ENCODE measurements at regions not wholly inside any gene's neighbourhood (a gene's known extent, or its start where the extent isn't known, plus 50 kb on each side); places are given as distances from the start of the nearest gene placed in this dataset.

- H3K27ac Mint-ChIP-seq: no peak overlapping the region
- TF ChIP-seq CTCF (IDR thresholded peaks at IDR 0.05; ENCODE audit: unreplicated experiment): no peak
These were observed 93.7 kb downstream of the ELAPOR2 start for GRCh38 chr7:86965727-86966120.

GRCh38 chr7:86964973-86965726, 94.3 kb downstream of the ELAPOR2 start:
- peaks cover 5% of the 10 kb centered on the region for H3K36me3 Mint-ChIP-seq (ENCODE audit: insufficient read depth)
- H3K27me3 Mint-ChIP-seq: no peaks in the 10 kb centered on the region
- no peak overlapping the region for H3K27ac Mint-ChIP-seq
- no peak for DNase-seq (ENCODE audit: low spot score, unreplicated experiment)
- no peaks in the 10 kb centered on the region for H3K9me3 Mint-ChIP-seq (ENCODE audit: low read depth)
- TF ChIP-seq CTCF (IDR thresholded peaks at IDR 0.05; ENCODE audit: unreplicated experiment): no peak
- peaks cover 28% of the 10 kb centered on the region for H3K4me1 Mint-ChIP-seq (ENCODE audit: low read depth)
- H3K4me3 Mint-ChIP-seq (ENCODE audit: low read depth): no peak overlapping the region

More at GRCh38 chr7:86965727-86966120, 93.7 kb downstream of the ELAPOR2 start:
- Mint-ChIP-seq H3K36me3 (ENCODE audit: insufficient read depth) (peaks cover 3% of the 10 kb centered on the region), H3K4me3 (ENCODE audit: low read depth) (no peak overlapping the region), H3K27me3 (no peaks in the 10 kb centered on the region), H3K9me3 (ENCODE audit: low read depth) (no peaks in the 10 kb centered on the region), H3K4me1 (ENCODE audit: low read depth) (peaks cover 28% of the 10 kb centered on the region)
- no peak for DNase-seq (ENCODE audit: low spot score, unreplicated experiment)

GRCh38 chr7:86963599-86964230, 95.7 kb downstream of the ELAPOR2 start:
- Mint-ChIP-seq H3K27ac (peak overlapping the region; percentile 1), H3K27me3 (no peaks in the 10 kb centered on the region), H3K9me3 (ENCODE audit: low read depth) (peaks cover 10% of the 10 kb centered on the region), H3K4me3 (ENCODE audit: low read depth) (no peak overlapping the region), H3K36me3 (ENCODE audit: insufficient read depth) (peaks cover 18% of the 10 kb centered on the region), H3K4me1 (ENCODE audit: low read depth) (peaks cover 28% of the 10 kb centered on the region)
- TF ChIP-seq CTCF (IDR thresholded peaks at IDR 0.05; ENCODE audit: unreplicated experiment): no peak
- no peak for DNase-seq (ENCODE audit: low spot score, unreplicated experiment)

- Mint-ChIP-seq H3K4me3 (ENCODE audit: low read depth) (no peak overlapping the region), H3K27ac (no peak overlapping the region), H3K27me3 (no peaks in the 10 kb centered on the region), H3K4me1 (ENCODE audit: low read depth) (peaks cover 28% of the 10 kb centered on the region), H3K36me3 (ENCODE audit: insufficient read depth) (peaks cover 20% of the 10 kb centered on the region), H3K9me3 (ENCODE audit: low read depth) (peaks cover 10% of the 10 kb centered on the region)
- no peak for TF ChIP-seq CTCF (IDR thresholded peaks at IDR 0.05; ENCODE audit: unreplicated experiment)
- no peak for DNase-seq (ENCODE audit: low spot score, unreplicated experiment)
These were observed 96.8 kb downstream of the ELAPOR2 start for GRCh38 chr7:86962623-86963022.

- no peak for DNase-seq (ENCODE audit: low spot score, unreplicated experiment)
- Mint-ChIP-seq H3K36me3 (ENCODE audit: insufficient read depth) (peaks cover 20% of the 10 kb centered on the region), H3K27ac (no peak overlapping the region), H3K4me3 (ENCODE audit: low read depth) (no peak overlapping the region), H3K9me3 (ENCODE audit: low read depth) (peaks cover 10% of the 10 kb centered on the region), H3K4me1 (ENCODE audit: low read depth) (peaks cover 28% of the 10 kb centered on the region), H3K27me3 (no peaks in the 10 kb centered on the region)
- no peak for TF ChIP-seq CTCF (IDR thresholded peaks at IDR 0.05; ENCODE audit: unreplicated experiment)
These were observed 97.8 kb downstream of the ELAPOR2 start for GRCh38 chr7:86961686-86962085.
